Karpas-422 (cell line): ENCODE measurements at regions not wholly inside any gene's neighbourhood (a gene's known extent, or its start where the extent isn't known, plus 50 kb on each side); places are given as distances from the start of the nearest gene placed in this dataset.
"Not testable (repeated sequence)": the region's sequence is repeated elsewhere in the genome, so short reads cannot be mapped to it uniquely, and the experiment has no call there.

Experiments used
- DNase-seq: peaks from one replicate; pipeline ENCODE4 v3.0.0-alpha.2; 2015
- H2AFZ ChIP-seq: fragments of 200-600 bp; sonication (generic); 2 replicates; pipeline ENCODE4 v1.6.1; 2014; ENCODE audit warnings: antibody characterized with exemption, low read length, mixed read lengths
- H3K27ac ChIP-seq: fragments of 200-600 bp; sonication (generic); 2 replicates; pipeline ENCODE4 v1.5.1; 2014; ENCODE audit warnings: mild to moderate bottlenecking, low read length, moderate library complexity
- H3K27me3 ChIP-seq: fragments of 200-600 bp; sonication (generic); 2 replicates; pipeline ENCODE4 v1.6.1; 2014; ENCODE audit warnings: low read length, mixed read lengths
- H3K36me3 ChIP-seq: fragments of 200-600 bp; sonication (generic); 2 replicates; pipeline ENCODE4 v1.6.1; 2014; ENCODE audit warnings: low read length, mixed read lengths; ENCODE audit not compliant: insufficient read depth
- H3K4me1 ChIP-seq: fragments of 200-600 bp; sonication (generic); 2 replicates; pipeline ENCODE4 v1.6.1; 2014; ENCODE audit warnings: mild to moderate bottlenecking, low read length, mixed read lengths
- H3K4me2 ChIP-seq: fragments of 200-600 bp; sonication (generic); 2 replicates; pipeline ENCODE4 v1.6.1; 2014; ENCODE audit warnings: low read length, low read depth, mild to moderate bottlenecking; ENCODE audit not compliant: poor library complexity, severe bottlenecking
- H3K4me3 ChIP-seq: fragments of 200-600 bp; sonication (generic); 2 replicates; pipeline ENCODE4 v1.5.1; 2014; ENCODE audit warnings: mild to moderate bottlenecking, antibody characterized with exemption, low read length, mixed read lengths
- H3K79me2 ChIP-seq: fragments of 200-600 bp; sonication (generic); 2 replicates; pipeline ENCODE4 v1.6.1; 2014; ENCODE audit warnings: mild to moderate bottlenecking, low read length, mixed read lengths
- H3K9ac ChIP-seq: fragments of 200-600 bp; sonication (generic); 2 replicates; pipeline ENCODE4 v1.6.0; 2014; ENCODE audit warnings: low read length
- H3K9me2 ChIP-seq: fragments of 200-600 bp; sonication (generic), shearing (Covaris generic); replicated peaks from 2 replicates; pipeline ENCODE4 v1.6.0; 2014; ENCODE audit warnings: mild to moderate bottlenecking, low read length, moderate library complexity; ENCODE audit not compliant: insufficient read depth
- H3K9me3 ChIP-seq: fragments of 300-700, 200-600 bp; sonication (generic); 2 replicates; pipeline ENCODE4 v1.6.1; 2014; ENCODE audit warnings: low read length, mixed read lengths
- H4K20me1 ChIP-seq: fragments of 200-600 bp; sonication (generic); 2 replicates; pipeline ENCODE4 v1.6.1; 2014; ENCODE audit warnings: mild to moderate bottlenecking, antibody characterized with exemption, low read length, low read depth; ENCODE audit not compliant: insufficient read depth

- not testable (repeated sequence) for H3K9ac ChIP-seq, H3K27ac ChIP-seq, H3K79me2 ChIP-seq
Observed at GRCh38 chr9:110032532-110032931, 175.4 kb downstream of the C9orf152 start.

GRCh38 chr9:110033869-110034268, 174.1 kb downstream of the C9orf152 start:
- Histone ChIP-seq H4K20me1 (no peaks in the 10 kb centered on the region), H3K4me1 (no peaks in the 10 kb centered on the region), H3K9me3 (no peaks in the 10 kb centered on the region), H3K27ac (no peak overlapping the region), H3K27me3 (no peaks in the 10 kb centered on the region), H3K9ac (no peak overlapping the region), H3K36me3 (no peaks in the 10 kb centered on the region), H3K4me2 (no peak overlapping the region), H3K79me2 (no peaks in the 10 kb centered on the region), H3K4me3 (no peak overlapping the region), H2AFZ (no peak overlapping the region), H3K9me2 (no peaks in the 10 kb centered on the region)
- DNase-seq: no peak

More at GRCh38 chr9:110032532-110032931, 175.4 kb downstream of the C9orf152 start:
- H2AFZ ChIP-seq, H4K20me1 ChIP-seq, H3K4me3 ChIP-seq, H3K4me2 ChIP-seq, H3K36me3 ChIP-seq, DNase-seq, H3K4me1 ChIP-seq, H3K27me3 ChIP-seq, H3K9me3 ChIP-seq, H3K9me2 ChIP-seq: not testable (repeated sequence)

- no peak overlapping the region for H3K4me2 ChIP-seq
- no peaks in the 10 kb centered on the region for H3K9me3 ChIP-seq
- H3K4me1 ChIP-seq: no peaks in the 10 kb centered on the region
- H3K27me3 ChIP-seq: no peaks in the 10 kb centered on the region
- no peak for DNase-seq
- no peak overlapping the region for H3K4me3 ChIP-seq
- no peaks in the 10 kb centered on the region for H3K9me2 ChIP-seq
- H4K20me1 ChIP-seq: no peaks in the 10 kb centered on the region
- H2AFZ ChIP-seq: no peak overlapping the region
- H3K79me2 ChIP-seq: no peaks in the 10 kb centered on the region
- no peak overlapping the region for H3K27ac ChIP-seq
- H3K36me3 ChIP-seq: no peaks in the 10 kb centered on the region
- no peak overlapping the region for H3K9ac ChIP-seq
Observed at GRCh38 chr9:110036286-110036685, 171.7 kb downstream of the C9orf152 start.

DNA sequence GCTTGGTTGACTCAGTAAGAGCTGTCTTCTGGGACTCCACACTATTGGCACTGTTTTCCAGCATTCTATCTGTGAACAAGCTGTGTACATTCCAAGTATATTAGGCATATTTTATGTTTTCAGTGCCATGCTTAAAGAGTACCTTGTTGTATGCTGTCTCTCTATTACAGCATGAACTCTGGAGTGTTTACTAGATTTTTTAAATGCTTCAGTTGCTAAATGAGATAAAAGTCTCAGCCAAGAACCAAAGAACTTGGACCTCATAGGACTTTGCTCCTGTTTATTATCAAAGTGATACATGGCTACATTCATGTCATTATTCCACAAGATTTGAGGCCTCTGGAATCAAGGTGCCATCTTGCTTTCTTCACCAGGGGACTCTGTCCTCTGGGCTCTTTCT, 167.2 kb downstream of the C9orf152 start:
- DNase-seq: no peak
- Histone ChIP-seq H2AFZ (no peak overlapping the region), H3K79me2 (no peaks in the 10 kb centered on the region), H3K4me3 (no peak overlapping the region), H3K9me3 (no peaks in the 10 kb centered on the region), H3K36me3 (no peaks in the 10 kb centered on the region), H3K27me3 (no peaks in the 10 kb centered on the region), H3K27ac (no peak overlapping the region), H3K9me2 (no peaks in the 10 kb centered on the region), H3K4me1 (no peaks in the 10 kb centered on the region), H3K4me2 (no peak overlapping the region), H4K20me1 (no peaks in the 10 kb centered on the region), H3K9ac (no peak overlapping the region)

DNA sequence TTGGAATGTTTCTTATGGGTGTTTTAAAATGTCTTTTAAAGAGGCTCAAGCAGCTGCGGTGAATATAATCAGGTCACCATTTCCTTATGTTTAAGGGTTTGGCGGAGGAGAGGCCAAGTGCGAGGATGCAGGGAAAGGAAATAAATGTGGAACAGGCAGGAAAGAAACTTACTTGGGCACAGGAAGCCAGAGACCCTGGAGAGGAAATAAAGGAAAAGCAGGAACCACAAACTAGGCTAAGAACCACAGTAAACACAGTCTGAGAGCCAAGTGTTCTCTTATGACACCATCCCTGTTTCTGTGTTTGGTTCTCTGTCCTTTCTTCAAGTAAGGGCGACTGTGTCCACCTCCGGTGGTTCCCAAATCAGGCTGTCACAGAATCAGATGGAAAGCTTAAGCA, 166.5 kb downstream of the C9orf152 start:
- Histone ChIP-seq H2AFZ (no peak overlapping the region), H3K4me2 (no peak overlapping the region), H3K4me3 (no peak overlapping the region), H4K20me1 (no peaks in the 10 kb centered on the region), H3K9me3 (no peaks in the 10 kb centered on the region), H3K4me1 (no peaks in the 10 kb centered on the region), H3K9ac (no peak overlapping the region), H3K79me2 (no peaks in the 10 kb centered on the region), H3K27me3 (no peaks in the 10 kb centered on the region), H3K9me2 (no peaks in the 10 kb centered on the region), H3K27ac (no peak overlapping the region), H3K36me3 (no peaks in the 10 kb centered on the region)
- no peak for DNase-seq

DNA sequence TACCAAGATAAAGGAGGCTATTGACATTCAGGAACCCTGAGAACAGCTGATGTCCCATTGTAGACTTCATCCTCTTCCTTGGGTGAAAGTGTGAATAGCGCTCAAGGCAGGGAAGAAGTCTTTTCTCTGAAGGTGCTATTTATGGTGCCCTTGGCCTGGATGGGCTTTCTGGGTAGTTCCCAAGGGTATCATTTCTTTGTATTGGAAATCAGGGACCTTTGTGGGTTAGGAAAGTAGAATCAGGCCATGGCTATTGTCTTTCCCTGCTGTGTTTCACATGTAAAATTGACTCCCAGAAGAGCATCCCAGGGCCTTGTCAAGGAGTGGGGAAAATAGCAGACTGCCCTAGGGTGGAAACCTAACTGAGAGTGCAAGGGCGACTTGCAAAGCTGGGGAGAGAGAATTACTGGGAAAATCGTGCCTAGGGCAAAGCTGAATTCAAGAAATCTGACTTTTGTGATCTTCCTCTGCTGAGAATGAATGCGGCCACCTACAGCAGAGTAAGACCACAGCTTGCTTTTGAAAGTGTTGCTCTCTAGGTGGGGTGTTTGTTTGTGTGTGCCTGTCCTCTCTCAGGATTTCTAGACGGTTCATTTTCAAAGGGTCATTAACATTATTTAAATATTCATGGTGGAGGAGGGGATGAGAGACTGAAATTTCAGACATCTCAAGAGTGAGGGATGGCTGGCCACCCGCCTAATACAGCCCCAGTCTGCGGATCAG, 160.6 kb downstream of the C9orf152 start:
- Histone ChIP-seq H3K9ac (peak overlapping the region; percentile 54), H3K27me3 (no peaks in the 10 kb centered on the region), H3K4me2 (peak overlapping the region; percentile 89), H3K9me3 (no peaks in the 10 kb centered on the region), H3K9me2 (no peaks in the 10 kb centered on the region), H3K36me3 (no peaks in the 10 kb centered on the region), H4K20me1 (no peaks in the 10 kb centered on the region), H3K27ac (no peak overlapping the region), H3K79me2 (no peaks in the 10 kb centered on the region), H3K4me1 (peaks cover 23% of the 10 kb centered on the region), H2AFZ (peak overlapping the region; percentile 95; the same call in 1 of the 2 replicates), H3K4me3 (peak overlapping the region; percentile 71)
- DNase-seq: no peak

DNA sequence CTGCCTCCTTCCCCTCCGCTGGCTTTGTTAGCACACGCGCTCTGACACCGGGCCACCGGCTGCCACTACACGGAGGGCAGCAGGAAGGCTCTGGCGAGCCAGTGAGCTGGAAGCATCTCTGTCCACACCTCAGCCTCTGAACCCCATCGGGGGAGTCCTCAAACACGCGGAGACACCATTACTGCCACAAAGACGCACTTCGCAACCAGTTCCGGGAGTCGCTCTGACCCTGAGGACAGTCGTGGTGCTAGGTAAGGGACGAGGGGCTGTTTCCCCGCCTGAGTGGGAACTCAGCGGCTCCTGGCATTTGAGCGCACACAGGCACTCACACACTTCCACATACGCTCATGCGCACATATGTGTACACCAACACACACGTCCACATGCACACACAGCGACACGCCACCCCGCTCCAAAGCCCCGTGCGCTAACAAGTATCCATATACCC, 160.0 kb downstream of the C9orf152 start:
- H3K79me2 ChIP-seq: no peaks in the 10 kb centered on the region

DNA sequence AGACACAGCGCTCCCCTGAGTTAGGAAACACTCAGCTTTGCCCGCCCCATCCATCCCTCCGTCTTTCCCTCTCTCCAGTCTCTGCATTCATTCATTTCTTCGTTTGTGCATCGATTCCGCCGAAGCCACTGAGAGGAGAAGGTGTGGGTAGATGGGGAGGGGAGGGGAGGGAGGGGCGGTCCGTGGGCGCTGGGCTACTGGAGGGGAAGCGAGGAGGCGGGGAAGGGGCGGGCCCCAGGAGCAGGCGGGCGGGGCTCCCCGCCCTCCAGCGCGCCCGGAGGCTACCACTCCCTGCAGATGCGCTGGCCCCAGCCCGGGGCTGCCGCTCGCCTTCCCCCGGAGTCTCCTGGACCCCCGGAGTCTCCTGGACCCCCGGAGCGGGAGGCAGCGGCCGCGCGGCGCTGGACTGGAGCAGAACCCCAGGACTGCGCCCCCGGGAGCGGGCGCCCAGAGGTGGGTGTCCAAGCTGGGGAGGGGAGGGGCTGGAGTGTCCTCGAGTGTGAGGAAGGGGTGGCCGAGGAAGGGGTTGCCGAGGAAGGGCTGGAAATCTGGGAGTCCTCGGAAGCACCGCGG, 159.5 kb downstream of the C9orf152 start:
- H3K4me2 ChIP-seq: peak overlapping the region; percentile 89
- no peak overlapping the region for H3K27ac ChIP-seq

More for the DNA sequence above, 160.0 kb downstream of the C9orf152 start:
- Histone ChIP-seq H3K36me3 (no peaks in the 10 kb centered on the region), H4K20me1 (no peaks in the 10 kb centered on the region), H3K9ac (peak overlapping the region; percentile 54), H3K9me3 (no peaks in the 10 kb centered on the region), H3K27ac (no peak overlapping the region), H3K4me2 (peak overlapping the region; percentile 89), H3K9me2 (no peaks in the 10 kb centered on the region), H3K27me3 (no peaks in the 10 kb centered on the region), H3K4me1 (peaks cover 23% of the 10 kb centered on the region), H3K4me3 (peak overlapping the region; percentile 71), H2AFZ (peak overlapping the region; percentile 95; the same call in 1 of the 2 replicates)
- no peak for DNase-seq

More for the DNA sequence above, 159.5 kb downstream of the C9orf152 start:
- H4K20me1 ChIP-seq: no peaks in the 10 kb centered on the region
- H3K9ac ChIP-seq: peak overlapping the region; percentile 59
- peak overlapping the region; percentile 71 for H3K4me3 ChIP-seq
- peak overlapping the region; percentile 95; the same call in 1 of the 2 replicates for H2AFZ ChIP-seq
- H3K27me3 ChIP-seq: no peaks in the 10 kb centered on the region
- H3K9me2 ChIP-seq: no peaks in the 10 kb centered on the region
- peak; percentile 85 for DNase-seq
- H3K79me2 ChIP-seq: no peaks in the 10 kb centered on the region
- H3K4me1 ChIP-seq: peaks cover 23% of the 10 kb centered on the region
- no peaks in the 10 kb centered on the region for H3K9me3 ChIP-seq
- H3K36me3 ChIP-seq: no peaks in the 10 kb centered on the region
